Right lobe of liver (tissue), 4 donors: ENCODE measurements at regions not wholly inside any gene's neighbourhood (a gene's known extent, or its start where the extent isn't known, plus 50 kb on each side); places are given as distances from the start of the nearest gene placed in this dataset.

Experiments
- CTCF ChIP-seq, 4 donors: fragments of 200-600 bp in 3 of 4; fragments of 450-650 bp in 1 of 4; IDR thresholded peaks; one replicate each; pipeline versions ENCODE4 v1.5.1 to v1.8.0; 2016 to 2022; ENCODE audit warnings: antibody characterized with exemption in 4 of 4, mild to moderate bottlenecking in 2 of 4
- POLR2A ChIP-seq: fragments of 450-650 bp; IDR thresholded peaks from one replicate; pipeline ENCODE4 v1.6.1; 2017; ENCODE audit warnings: antibody characterized with exemption, mild to moderate bottlenecking
- donor health status: DM: no; HTN: no; CAD: no.
- donor health status: DM: no; HTN: no; CAD: no.
- donor health status: DM: no; HTN: yes; CAD: no.

GRCh38 chr2:146584316-146584715 lies 1260.5 kb upstream of the ACVR2A start:
- TF ChIP-seq CTCF (IDR thresholded peaks at IDR 0.05) (no peak), POLR2A (no peak)
